Calu3 (cell line): ENCODE measurements at regions not wholly inside any gene's neighbourhood (a gene's known extent, or its start where the extent isn't known, plus 50 kb on each side); places are given as distances from the start of the nearest gene placed in this dataset.

Experiments used
- BruUV-seq: library from RNA; stranded (reverse); fragments of 400-500 nt; replicated peaks from 2 replicates; lab custom pipeline; 2021; lab: Mats Ljungman, UMichigan
- CTCF ChIA-PET: fragments of 300-600 bp; sonication (Branson Sonifier 250); formaldehyde crosslinking; loops from one replicate; lab custom pipeline; 2022; ENCODE audit warnings: antibody characterized with exemption; lab: Charles Lee
- DNase-seq: peaks from one replicate; pipeline ENCODE4 v3.0.0; 2022
- H3K27ac Mint-ChIP-seq: one replicate; pipeline ENCODE4 v1.8.0; 2022; ENCODE audit warnings: mixed read lengths; ENCODE audit not compliant: unreplicated experiment
- H3K27me3 Mint-ChIP-seq: one replicate; pipeline ENCODE4 v1.8.0; 2022; ENCODE audit warnings: mixed read lengths; ENCODE audit not compliant: unreplicated experiment
- H3K36me3 Mint-ChIP-seq: one replicate; pipeline ENCODE4 v1.8.0; 2022; ENCODE audit warnings: mild to moderate bottlenecking, moderate library complexity, mixed read lengths; ENCODE audit not compliant: insufficient read depth, unreplicated experiment
- H3K4me1 Mint-ChIP-seq: one replicate; pipeline ENCODE4 v1.8.0; 2022; ENCODE audit warnings: mild to moderate bottlenecking, low read depth, mixed read lengths; ENCODE audit not compliant: unreplicated experiment
- H3K4me3 Mint-ChIP-seq: one replicate; pipeline ENCODE4 v1.8.0; 2022; ENCODE audit warnings: mild to moderate bottlenecking, low read depth, moderate library complexity, mixed read lengths; ENCODE audit not compliant: unreplicated experiment
- H3K9me3 Mint-ChIP-seq: one replicate; pipeline ENCODE4 v1.8.0; 2022; ENCODE audit warnings: low read depth, mixed read lengths; ENCODE audit not compliant: unreplicated experiment
- CTCF ChIP-seq: fragments of 200-600 bp; IDR thresholded peaks from one replicate; pipeline ENCODE4 v1.8.0; 2022; ENCODE audit warnings: antibody characterized with exemption; ENCODE audit not compliant: unreplicated experiment
- intact Hi-C: fragments of 100-400 bp; cut with micrococcal nuclease; formaldehyde crosslinking; loops from one replicate; pipeline ENCODE4 v1.10.0; 2022; ENCODE audit not compliant: unreplicated experiment

DNA sequence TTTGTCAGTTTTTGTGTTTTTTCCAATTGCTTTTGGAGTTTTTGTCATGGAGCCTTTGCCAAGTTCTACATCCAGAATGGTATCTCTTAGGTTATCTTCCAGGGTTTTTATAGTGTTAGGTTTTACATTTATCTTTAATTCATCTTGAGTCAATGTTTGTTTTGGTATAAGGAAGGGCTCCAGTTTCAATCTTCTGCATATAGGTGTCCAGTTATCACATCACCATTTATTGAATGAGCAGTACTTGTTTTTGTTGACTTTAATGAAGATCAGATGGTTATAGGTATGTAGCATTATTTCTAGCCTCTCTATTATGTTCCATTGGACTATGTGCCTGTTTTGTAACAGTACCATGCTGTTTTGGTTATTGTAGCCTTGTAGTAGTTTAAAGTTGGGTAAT is 1233.1 kb downstream of the PLA2G4A start:
- BruUV-seq: no TSS peak
- Mint-ChIP-seq H3K9me3 (peaks cover 12% of the 10 kb centered on the region), H3K27ac (no peak overlapping the region), H3K4me3 (no peak overlapping the region), H3K27me3 (no peaks in the 10 kb centered on the region), H3K4me1 (no peaks in the 10 kb centered on the region), H3K36me3 (no peaks in the 10 kb centered on the region)
- no peak for TF ChIP-seq CTCF
- no peak for DNase-seq
- intact Hi-C loops: no loop called here
- CTCF ChIA-PET: no interaction called here

DNA sequence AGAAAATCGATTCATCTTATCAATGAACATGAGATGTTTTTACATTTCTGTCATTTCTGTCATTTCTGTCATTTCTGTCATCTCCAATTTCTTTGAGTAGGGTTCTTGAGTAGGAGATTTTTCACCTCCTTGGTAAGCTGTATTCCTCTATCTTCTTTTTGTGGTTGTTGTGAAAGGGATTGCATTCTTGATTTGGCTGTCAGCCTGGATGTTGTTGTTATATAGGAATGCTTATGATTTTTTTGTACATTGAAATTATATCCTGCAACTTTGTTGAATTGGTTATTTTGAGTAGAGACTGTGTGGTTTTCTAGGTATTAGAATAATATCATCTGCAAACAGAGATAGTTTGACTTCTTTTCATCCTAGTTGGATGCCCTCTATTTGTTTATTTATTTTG is 1233.7 kb downstream of the PLA2G4A start:
- no peaks in the 10 kb centered on the region for H3K27me3 Mint-ChIP-seq
- CTCF ChIA-PET: no interaction called here
- no peaks in the 10 kb centered on the region for H3K4me1 Mint-ChIP-seq
- intact Hi-C loops: no loop called here
- no peaks in the 10 kb centered on the region for H3K36me3 Mint-ChIP-seq
- no peak for TF ChIP-seq CTCF
- H3K9me3 Mint-ChIP-seq: peaks cover 10% of the 10 kb centered on the region
- no TSS peak for BruUV-seq
- H3K4me3 Mint-ChIP-seq: no peak overlapping the region
- DNase-seq: no peak
- H3K27ac Mint-ChIP-seq: no peak overlapping the region

DNA sequence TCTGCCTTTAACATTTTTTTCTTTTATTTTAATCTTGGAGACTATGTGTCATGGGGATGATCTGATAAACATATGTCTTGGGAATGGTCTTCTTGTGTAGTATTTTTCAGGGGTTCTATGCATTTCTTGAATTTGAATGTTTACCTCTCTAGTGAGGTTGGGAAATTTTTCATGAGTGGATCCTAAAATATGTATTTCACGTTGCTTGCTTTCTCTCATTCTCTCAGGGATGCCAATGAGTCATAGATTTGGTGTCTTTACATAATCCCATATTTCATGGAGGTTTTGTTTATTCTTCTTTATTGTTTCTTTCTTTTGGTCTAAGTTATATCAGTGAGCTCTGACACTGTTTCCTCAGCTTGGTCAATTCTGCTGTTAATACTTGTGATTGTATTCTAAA is 1237.2 kb downstream of the PLA2G4A start:
- BruUV-seq: no TSS peak
- Mint-ChIP-seq H3K36me3 (no peaks in the 10 kb centered on the region), H3K4me3 (no peak overlapping the region), H3K27ac (no peak overlapping the region), H3K4me1 (no peaks in the 10 kb centered on the region), H3K27me3 (no peaks in the 10 kb centered on the region), H3K9me3 (peaks cover 14% of the 10 kb centered on the region)
- CTCF ChIA-PET: no interaction called here
- TF ChIP-seq CTCF: no peak
- intact Hi-C loops: no loop called here
- no peak for DNase-seq

DNA sequence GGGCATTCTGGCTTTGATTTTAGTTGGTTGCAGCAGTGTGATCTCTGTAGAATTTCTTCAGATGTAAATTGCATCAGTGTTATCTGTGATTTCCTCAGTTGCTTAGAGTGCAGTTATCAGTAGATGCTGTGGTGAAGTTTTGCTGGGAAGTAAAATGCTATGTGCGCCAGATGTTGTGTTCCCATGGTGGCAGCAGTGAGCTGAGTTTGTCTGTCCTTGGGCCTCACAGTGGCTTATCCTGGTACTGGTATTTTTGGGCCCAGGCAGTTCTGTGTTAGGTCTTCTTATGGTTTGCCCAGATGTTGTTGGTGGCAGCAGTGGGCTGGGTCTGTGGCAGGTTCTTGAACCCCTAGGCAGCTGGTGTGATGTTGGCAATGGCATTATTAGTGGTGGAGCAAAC is 1242.1 kb downstream of the PLA2G4A start:
- Mint-ChIP-seq H3K36me3 (no peaks in the 10 kb centered on the region), H3K4me1 (no peaks in the 10 kb centered on the region), H3K4me3 (no peak overlapping the region), H3K27ac (no peak overlapping the region), H3K27me3 (no peaks in the 10 kb centered on the region), H3K9me3 (peaks cover 10% of the 10 kb centered on the region)
- no TSS peak for BruUV-seq
- TF ChIP-seq CTCF: no peak
- intact Hi-C loops: no loop called here
- no peak for DNase-seq
- CTCF ChIA-PET: no interaction called here
